WTC11 (cell line): ENCODE measurements at regions not wholly inside any gene's neighbourhood (a gene's known extent, or its start where the extent isn't known, plus 50 kb on each side); places are given as distances from the start of the nearest gene placed in this dataset.

Experiments used
- ATAC-seq: fragments of 200-7000 bp; cut with Tn5 transposase; 2 replicates; pipeline ENCODE4 v1.10.0; 2021; ENCODE audit warnings: mild to moderate bottlenecking, moderate library complexity
- CTCF ChIA-PET: fragments of 300-600 bp; sonication (Branson Sonifier 250); formaldehyde crosslinking; loops from one replicate; lab custom pipeline; 2021; ENCODE audit warnings: antibody characterized with exemption; lab: Charles Lee
- POLR2A ChIA-PET: fragments of 350-600 bp; sonication (Branson Sonifier 250); formaldehyde crosslinking; loops from one replicate; lab custom pipeline; 2021; ENCODE audit warnings: antibody characterized with exemption; lab: Charles Lee
- DNase-seq: peaks from one replicate; pipeline ENCODE4 v3.0.0; 2021; ENCODE audit warnings: low spot score
- H3K27ac Mint-ChIP-seq: 2 replicates; pipeline ENCODE4 v1.8.0; 2021; ENCODE audit warnings: mixed read lengths
- H3K27me3 Mint-ChIP-seq: 2 replicates; pipeline ENCODE4 v1.8.0; 2021; ENCODE audit warnings: low read depth, mild to moderate bottlenecking, moderate library complexity, mixed read lengths
- H3K36me3 Mint-ChIP-seq: 2 replicates; pipeline ENCODE4 v1.8.0; 2021; ENCODE audit warnings: mixed read lengths
- H3K4me1 Mint-ChIP-seq: 2 replicates; pipeline ENCODE4 v1.8.0; 2022; ENCODE audit warnings: mixed read lengths
- H3K4me3 Mint-ChIP-seq: 2 replicates; pipeline ENCODE4 v1.8.0; 2021; ENCODE audit warnings: mild to moderate bottlenecking, moderate library complexity, mixed read lengths
- H3K9me3 Mint-ChIP-seq: 2 replicates; pipeline ENCODE4 v1.8.0; 2021; ENCODE audit warnings: mixed read lengths
- ATF6 ChIP-seq: sonication (generic); formaldehyde crosslinking; IDR thresholded peaks from 2 replicates; pipeline ENCODE4 v1.8.1; 2023; ENCODE audit warnings: mild to moderate bottlenecking, missing genetic modification reagents
- E2F1 ChIP-seq: sonication (generic); formaldehyde crosslinking; IDR thresholded peaks from 2 replicates; pipeline ENCODE4 v1.8.0; 2022; ENCODE audit warnings: mild to moderate bottlenecking, missing genetic modification reagents
- FOXP4 ChIP-seq: sonication (generic); formaldehyde crosslinking; IDR thresholded peaks from 2 replicates; pipeline ENCODE4 v1.8.0; 2022; ENCODE audit warnings: mild to moderate bottlenecking, missing genetic modification reagents
- GRHL2 ChIP-seq: fragments of 250-450 bp; sonication (Bioruptor Pico); IDR thresholded peaks from 2 replicates; pipeline ENCODE4 v1.8.0; 2022; ENCODE audit warnings: mild to moderate bottlenecking, moderate library complexity; ENCODE audit not compliant: insufficient replicate concordance, severe bottlenecking
- JAZF1 ChIP-seq: fragments of 250-450 bp; sonication (Bioruptor Pico); IDR thresholded peaks from 2 replicates; pipeline ENCODE4 v1.9.0; 2021; ENCODE audit warnings: moderate library complexity, mild to moderate bottlenecking, inconsistent platforms
- MAX ChIP-seq: sonication (generic); formaldehyde crosslinking; IDR thresholded peaks from 2 replicates; pipeline ENCODE4 v1.8.0; 2022; ENCODE audit warnings: mild to moderate bottlenecking, missing genetic modification reagents
- NFATC4 ChIP-seq: fragments of 250-450 bp; sonication (Bioruptor Pico); IDR thresholded peaks from 2 replicates; pipeline ENCODE4 v1.9.0; 2021; ENCODE audit warnings: mild to moderate bottlenecking
- NFE2L1 ChIP-seq: sonication (generic); formaldehyde crosslinking; IDR thresholded peaks from 2 replicates; pipeline ENCODE4 v1.8.1; 2023; ENCODE audit warnings: missing genetic modification reagents
- NFYB ChIP-seq: sonication (generic); formaldehyde crosslinking; conservative IDR thresholded peaks from 2 replicates; pipeline ENCODE4 v1.8.0; 2022; ENCODE audit warnings: low read depth, missing genetic modification reagents
- NR2C2 ChIP-seq: sonication (generic); formaldehyde crosslinking; IDR thresholded peaks from 2 replicates; pipeline ENCODE4 v1.8.0; 2022; ENCODE audit warnings: mild to moderate bottlenecking, missing genetic modification reagents
- NR3C1 ChIP-seq: sonication (generic); formaldehyde crosslinking; conservative IDR thresholded peaks from 2 replicates; pipeline ENCODE4 v1.8.1; 2023; ENCODE audit warnings: low read depth, mild to moderate bottlenecking, missing genetic modification reagents
- OVOL2 ChIP-seq: fragments of 250-450 bp; sonication (Bioruptor Pico); IDR thresholded peaks from 2 replicates; pipeline ENCODE4 v1.9.0; 2021; ENCODE audit warnings: mild to moderate bottlenecking, borderline replicate concordance
- RORB ChIP-seq: fragments of 250-450 bp; sonication (Bioruptor Pico); IDR thresholded peaks from 2 replicates; pipeline ENCODE4 v1.9.0; 2021; ENCODE audit warnings: mild to moderate bottlenecking
- TCF7 ChIP-seq: sonication (generic); formaldehyde crosslinking; IDR thresholded peaks from 2 replicates; pipeline ENCODE4 v1.8.0; 2022; ENCODE audit warnings: mild to moderate bottlenecking, low read depth, missing genetic modification reagents, moderate library complexity
- TEAD4 ChIP-seq: sonication (generic); formaldehyde crosslinking; IDR thresholded peaks from 2 replicates; pipeline ENCODE4 v1.8.0; 2022; ENCODE audit warnings: mild to moderate bottlenecking, missing genetic modification reagents
- ZBTB43 ChIP-seq: sonication (generic); formaldehyde crosslinking; IDR thresholded peaks from 2 replicates; pipeline ENCODE4 v1.8.1; 2023; ENCODE audit warnings: mild to moderate bottlenecking, missing genetic modification reagents
- ZNF396 ChIP-seq: fragments of 250-450 bp; sonication (Bioruptor Pico); IDR thresholded peaks from 2 replicates; pipeline ENCODE4 v1.8.0; 2021; ENCODE audit warnings: mild to moderate bottlenecking, moderate library complexity, borderline replicate concordance
- ZNF425 ChIP-seq: fragments of 250-450 bp; sonication (Bioruptor Pico); conservative IDR thresholded peaks from 2 replicates; pipeline ENCODE4 v1.9.0; 2021; ENCODE audit warnings: mild to moderate bottlenecking

GRCh38 chr10:23571884-23572283, 133.0 kb downstream of the OTUD1 start:
- Mint-ChIP-seq H3K27ac (no peak overlapping the region), H3K9me3 (peaks cover 23% of the 10 kb centered on the region), H3K4me3 (no peak overlapping the region), H3K27me3 (peaks cover 26% of the 10 kb centered on the region), H3K36me3 (peaks cover 12% of the 10 kb centered on the region), H3K4me1 (0 out of 2 replicates have a peak, but pooled peaks cover 3% of the 10 kb centered on the region)
- DNase-seq (no peak), ATAC-seq (no peak)
- TF ChIP-seq NFYB (CRISPR knock-in tag), result no peak
- no peak for TF ChIP-seq ZBTB43
- TF ChIP-seq TCF7 (CRISPR knock-in tag), result no peak
- TF ChIP-seq JAZF1, result no peak
- TF ChIP-seq TEAD4 (CRISPR knock-in tag), result no peak
- TF ChIP-seq NR2C2 (CRISPR knock-in tag), result no peak
- no peak for TF ChIP-seq OVOL2 (CRISPR knock-in tag)
- no peak for TF ChIP-seq E2F1
- no peak for TF ChIP-seq NFATC4 (CRISPR knock-in tag)
- ChIA-PET CTCF (no interaction called here), POLR2A (no interaction called here)

- H3K4me1 Mint-ChIP-seq, result no peaks in the 10 kb centered on the region
- DNase-seq (no peak), ATAC-seq (no peak)
- no peak overlapping the region for H3K4me3 Mint-ChIP-seq
- no peak for TF ChIP-seq MAX (CRISPR knock-in tag)
- peaks cover 11% of the 10 kb centered on the region for H3K9me3 Mint-ChIP-seq
- ChIA-PET CTCF (no interaction called here), POLR2A (no interaction called here)
- H3K27ac Mint-ChIP-seq, result no peak overlapping the region
- peaks cover 4% of the 10 kb centered on the region; the same call in 1 of the 2 replicates for H3K27me3 Mint-ChIP-seq
- H3K36me3 Mint-ChIP-seq, result no peaks in the 10 kb centered on the region
Measured at GRCh38 chr10:23581906-23582450, 143.1 kb downstream of the OTUD1 start.

- TF ChIP-seq FOXP4 (CRISPR knock-in tag), result no peak
- TF ChIP-seq ZBTB43, result no peak
- no peak for TF ChIP-seq NFE2L1 (CRISPR knock-in tag)
- Mint-ChIP-seq H3K4me3 (no peak overlapping the region), H3K9me3 (peaks cover 32% of the 10 kb centered on the region), H3K27ac (no peak overlapping the region), H3K27me3 (no peaks in the 10 kb centered on the region; the same call in 1 of the 2 replicates), H3K4me1 (no peaks in the 10 kb centered on the region), H3K36me3 (no peaks in the 10 kb centered on the region; the same call in 1 of the 2 replicates)
- no peak for DNase-seq
- ChIA-PET POLR2A (no interaction called here), CTCF (no interaction called here)
- ATAC-seq, result no peak
Measured at GRCh38 chr10:23584396-23584795, 145.5 kb downstream of the OTUD1 start.

- ChIA-PET CTCF (no interaction called here), POLR2A (no interaction called here)
- H3K4me3 Mint-ChIP-seq, result no peak overlapping the region
- DNase-seq (no peak), ATAC-seq (no peak)
- no peaks in the 10 kb centered on the region; the same call in 1 of the 2 replicates for H3K27me3 Mint-ChIP-seq
- H3K4me1 Mint-ChIP-seq, result no peaks in the 10 kb centered on the region
- peaks cover 32% of the 10 kb centered on the region for H3K9me3 Mint-ChIP-seq
- H3K36me3 Mint-ChIP-seq, result no peaks in the 10 kb centered on the region; the same call in 1 of the 2 replicates
- H3K27ac Mint-ChIP-seq, result no peak overlapping the region
- TF ChIP-seq ZNF396 (CRISPR knock-in tag) (no peak), ZNF425 (CRISPR knock-in tag) (no peak), TEAD4 (CRISPR knock-in tag) (no peak), ATF6 (CRISPR knock-in tag) (no peak), GRHL2 (CRISPR knock-in tag) (no peak), NR3C1 (CRISPR knock-in tag) (no peak), RORB (CRISPR knock-in tag) (no peak)
Measured at GRCh38 chr10:23585186-23585585, 146.3 kb downstream of the OTUD1 start.
